ENCODE measurements at regions not wholly inside any gene's neighbourhood (a gene's known extent, or its start where the extent isn't known, plus 50 kb on each side); places are given as distances from the start of the nearest gene placed in this dataset.

DNA sequence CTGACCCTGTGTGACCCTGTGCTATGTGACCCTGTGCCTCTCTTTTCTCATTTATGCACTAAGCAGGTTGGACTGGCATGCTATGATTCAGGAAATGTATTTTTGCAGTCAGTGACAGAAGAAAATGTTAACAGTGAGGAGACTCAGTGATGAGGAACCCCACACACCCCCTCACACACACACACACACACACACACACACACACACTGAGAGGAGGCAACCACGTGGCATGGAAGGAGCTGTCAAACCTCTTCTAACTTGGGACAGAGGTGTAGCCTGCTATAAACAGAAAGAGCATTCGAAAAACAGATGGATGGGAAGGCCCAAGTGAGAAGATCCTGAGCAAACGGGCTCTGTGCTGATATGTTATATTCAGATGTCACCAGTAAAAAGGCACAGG, 57.9 kb upstream of the GRIA1 start:
- H3K27ac ChIP-seq, result no peak overlapping the region
- H3K4me1 ChIP-seq, result no peaks in the 10 kb centered on the region
- FAIRE-seq, result no peak
- no peak for ATAC-seq
- H3K9me3 ChIP-seq, result no peaks in the 10 kb centered on the region
- no peaks in the 10 kb centered on the region for H3K27me3 ChIP-seq
- 57 to 74% methylated on average over 3 of the region's 3 CpGs for WGBS, 2 donors
- TF ChIP-seq, protein P1, sequence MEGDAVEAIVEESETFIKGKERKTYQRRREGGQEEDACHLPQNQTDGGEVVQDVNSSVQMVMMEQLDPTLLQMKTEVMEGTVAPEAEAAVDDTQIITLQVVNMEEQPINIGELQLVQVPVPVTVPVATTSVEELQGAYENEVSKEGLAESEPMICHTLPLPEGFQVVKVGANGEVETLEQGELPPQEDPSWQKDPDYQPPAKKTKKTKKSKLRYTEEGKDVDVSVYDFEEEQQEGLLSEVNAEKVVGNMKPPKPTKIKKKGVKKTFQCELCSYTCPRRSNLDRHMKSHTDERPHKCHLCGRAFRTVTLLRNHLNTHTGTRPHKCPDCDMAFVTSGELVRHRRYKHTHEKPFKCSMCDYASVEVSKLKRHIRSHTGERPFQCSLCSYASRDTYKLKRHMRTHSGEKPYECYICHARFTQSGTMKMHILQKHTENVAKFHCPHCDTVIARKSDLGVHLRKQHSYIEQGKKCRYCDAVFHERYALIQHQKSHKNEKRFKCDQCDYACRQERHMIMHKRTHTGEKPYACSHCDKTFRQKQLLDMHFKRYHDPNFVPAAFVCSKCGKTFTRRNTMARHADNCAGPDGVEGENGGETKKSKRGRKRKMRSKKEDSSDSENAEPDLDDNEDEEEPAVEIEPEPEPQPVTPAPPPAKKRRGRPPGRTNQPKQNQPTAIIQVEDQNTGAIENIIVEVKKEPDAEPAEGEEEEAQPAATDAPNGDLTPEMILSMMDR (IDR thresholded peaks at IDR 0.05), result no peak
- no peak overlapping the region for H3K4me3 ChIP-seq
- H3K36me3 ChIP-seq, result no peaks in the 10 kb centered on the region
- intact Hi-C loops (cut with DNase I), result no loop called here
- no peak for DNase-seq

DNA sequence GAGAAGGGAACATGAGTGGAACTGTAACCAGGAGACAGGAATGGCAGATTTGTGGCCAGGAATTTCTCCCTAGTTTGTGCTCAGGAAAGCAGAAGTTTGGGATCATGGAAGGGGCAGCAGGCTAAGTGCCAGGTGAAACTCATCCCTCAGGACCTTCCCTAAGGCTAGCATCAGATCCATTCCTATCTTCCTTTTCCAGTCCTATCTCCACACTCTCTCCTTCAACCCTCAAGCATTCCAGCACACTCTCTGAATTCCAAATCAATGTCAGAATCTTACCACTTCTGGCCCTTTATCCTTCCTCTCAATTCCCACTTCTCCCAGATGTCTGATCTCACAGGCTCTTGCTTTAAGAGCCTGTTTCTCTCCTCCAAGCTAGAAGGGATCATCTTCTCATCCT, 53.2 kb upstream of the GRIA1 start:
- intact Hi-C loops (cut with DNase I), result no loop called here
- ATAC-seq, result no peak
- H3K4me1 ChIP-seq, result no peaks in the 10 kb centered on the region
- no peak for DNase-seq
- H3K9me3 ChIP-seq, result no peaks in the 10 kb centered on the region
- H3K27me3 ChIP-seq, result no peaks in the 10 kb centered on the region
- no peak for FAIRE-seq
- H3K27ac ChIP-seq, result no peak overlapping the region
- H3K36me3 ChIP-seq, result no peaks in the 10 kb centered on the region
- TF ChIP-seq, protein P1 (IDR thresholded peaks at IDR 0.05), result no peak
- H3K4me3 ChIP-seq, result no peak overlapping the region

DNA sequence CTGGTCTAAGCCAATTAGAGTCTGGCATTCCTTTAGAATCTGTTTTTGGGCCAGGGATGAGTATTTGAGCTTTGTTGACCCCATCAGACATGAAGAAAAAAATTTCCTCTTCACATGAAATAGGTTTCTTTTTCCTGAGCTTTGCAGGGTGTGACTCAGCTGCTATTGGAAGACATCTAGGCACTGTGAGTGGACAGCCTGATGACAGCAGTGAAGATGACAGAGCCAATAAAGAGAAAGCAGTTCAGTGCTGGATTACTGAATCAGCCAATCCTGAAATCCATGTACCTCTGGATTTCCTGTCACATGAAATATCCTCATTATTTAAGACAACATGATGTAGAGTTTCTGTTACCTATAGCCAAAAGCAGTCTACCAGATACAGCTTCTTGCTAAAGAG, 51.3 kb upstream of the GRIA1 start:
- Histone ChIP-seq H3K9me3 (no peaks in the 10 kb centered on the region), H3K4me3 (no peak overlapping the region), H3K27me3 (no peaks in the 10 kb centered on the region), H3K27ac (no peak overlapping the region), H3K36me3 (no peaks in the 10 kb centered on the region), H3K4me1 (no peaks in the 10 kb centered on the region)
- intact Hi-C loops (cut with DNase I), result no loop called here
- DNase-seq, result no peak
- FAIRE-seq, result no peak
- TF ChIP-seq, protein P1 (IDR thresholded peaks at IDR 0.05), result no peak
- ATAC-seq, result no peak

Measured in pancreas (tissue), 10 donors.